Left lung (tissue), 4 donors: ENCODE measurements at regions not wholly inside any gene's neighbourhood (a gene's known extent, or its start where the extent isn't known, plus 50 kb on each side); places are given as distances from the start of the nearest gene placed in this dataset.
"Not testable (repeated sequence)": the region's sequence is repeated elsewhere in the genome, so short reads cannot be mapped to it uniquely, and the experiment has no call there.

Experiments used
- ATAC-seq: fragments of 200-7000 bp; cut with Tn5 transposase; one replicate; pipeline ENCODE4 v1.9.1; 2020; ENCODE audit warnings: moderate library complexity
- DNase-seq, 4 donors: peaks; one replicate each; pipeline ENCODE4 v3.0.0-alpha.2; 2013 to 2020
- H3K27ac ChIP-seq, 2 donors: fragments of 200-600 bp; sonication (generic) in 1 of 2; one replicate each; pipeline versions ENCODE4 v1.5.0 to v1.8.0; 2020 to 2021
- H3K27me3 ChIP-seq, 2 donors: fragments of 200-600 bp; sonication (generic) in 1 of 2; one replicate each; pipeline versions ENCODE4 v1.5.0 to v1.8.0; 2020 to 2021
- H3K36me3 ChIP-seq, 2 donors: fragments of 200-600 bp; sonication (generic) in 1 of 2; one replicate each; pipeline versions ENCODE4 v1.5.0 to v1.8.0; 2020 to 2021
- H3K4me1 ChIP-seq, 2 donors: fragments of 200-600 bp; one replicate each; pipeline ENCODE4 v1.8.0; 2021
- H3K4me3 ChIP-seq, 2 donors: fragments of 200-600 bp; sonication (generic) in 1 of 2; one replicate each; pipeline versions ENCODE4 v1.5.0 to v1.8.0; 2020 to 2021; ENCODE audit warnings: mild to moderate bottlenecking in 1 of 2
- H3K9me3 ChIP-seq, 2 donors: fragments of 200-600 bp; sonication (generic) in 1 of 2; one replicate each; pipeline versions ENCODE4 v1.5.0 to v1.8.0; 2020 to 2021
- CTCF ChIP-seq, 2 donors: fragments of 200-600 bp; sonication (generic) in 1 of 2; IDR thresholded peaks; one replicate each; pipeline versions ENCODE4 v1.5.0 to v1.8.0; 2021; ENCODE audit warnings: antibody characterized with exemption in 2 of 2
- intact Hi-C, 2 donors: fragments of 100-400 bp; cut with DNase I; formaldehyde crosslinking; loops; one replicate each; pipeline versions ENCODE4 v1.11.2 to v1.14.2; 2022
- donor health status: DM: no; HTN: yes; CAD: no.
- donor health status: DM: no; HTN: no; CAD: no.

GRCh38 chr15:81889485-81889881 is 156.3 kb downstream of the MEX3B start:
- DNase-seq = no peak
- intact Hi-C loops = no loop called here
- Histone ChIP-seq H3K27ac (no peak overlapping the region), H3K36me3 (no peaks in the 10 kb centered on the region), H3K4me3 (no peak overlapping the region), H3K9me3 (no peaks in the 10 kb centered on the region), H3K4me1 (peaks cover 0 to 10% of the 10 kb centered on the region in 2 donors), H3K27me3 (no peaks in the 10 kb centered on the region)
- no peak for TF ChIP-seq CTCF (IDR thresholded peaks at IDR 0.05)
- ATAC-seq = peak; percentile 72

GRCh38 chr15:81888748-81889484 is 156.9 kb downstream of the MEX3B start:
- no peak for DNase-seq
- Histone ChIP-seq H3K27me3 (no peaks in the 10 kb centered on the region), H3K27ac (no peak overlapping the region), H3K4me3 (no peak overlapping the region), H3K9me3 (no peaks in the 10 kb centered on the region), H3K36me3 (no peaks in the 10 kb centered on the region), H3K4me1 (peaks cover 0 to 10% of the 10 kb centered on the region in 2 donors)
- TF ChIP-seq CTCF (IDR thresholded peaks at IDR 0.05) = no peak
- ATAC-seq = peak; percentile 75
- intact Hi-C loops = no loop called here

GRCh38 chr15:81887912-81888311 is 157.9 kb downstream of the MEX3B start:
- peak; percentile 45 for ATAC-seq
- intact Hi-C loops = no loop called here

GRCh38 chr15:81887188-81887587 is 158.6 kb downstream of the MEX3B start:
- H3K4me3 ChIP-seq, H3K27ac ChIP-seq, H3K27me3 ChIP-seq, H3K4me1 ChIP-seq, ATAC-seq, H3K36me3 ChIP-seq, H3K9me3 ChIP-seq, intact Hi-C loops, DNase-seq: not testable (repeated sequence)

More at GRCh38 chr15:81887912-81888311, 157.9 kb downstream of the MEX3B start:
- peaks cover 0 to 10% of the 10 kb centered on the region in 2 donors for H3K4me1 ChIP-seq
- H3K27ac ChIP-seq = no peak overlapping the region
- TF ChIP-seq CTCF (IDR thresholded peaks at IDR 0.05) = no peak
- no peak for DNase-seq
- H3K9me3 ChIP-seq = no peaks in the 10 kb centered on the region
- H3K36me3 ChIP-seq = no peaks in the 10 kb centered on the region
- no peaks in the 10 kb centered on the region for H3K27me3 ChIP-seq
- H3K4me3 ChIP-seq = no peak overlapping the region

- no peak for ATAC-seq
- Histone ChIP-seq H3K36me3 (no peaks in the 10 kb centered on the region), H3K9me3 (no peaks in the 10 kb centered on the region), H3K4me3 (no peak overlapping the region), H3K27ac (no peak overlapping the region), H3K27me3 (no peaks in the 10 kb centered on the region), H3K4me1 (peaks cover 0 to 10% of the 10 kb centered on the region in 2 donors)
- DNase-seq = no peak
- no peak for TF ChIP-seq CTCF (IDR thresholded peaks at IDR 0.05)
- intact Hi-C loops = no loop called here
Measured at GRCh38 chr15:81886591-81886990, 159.2 kb downstream of the MEX3B start.

- intact Hi-C loops = no loop called here
- Histone ChIP-seq H3K27ac (no peak overlapping the region), H3K36me3 (no peaks in the 10 kb centered on the region), H3K4me1 (peaks cover 0 to 10% of the 10 kb centered on the region in 2 donors), H3K27me3 (no peaks in the 10 kb centered on the region), H3K9me3 (no peaks in the 10 kb centered on the region), H3K4me3 (no peak overlapping the region)
- no peak for TF ChIP-seq CTCF (IDR thresholded peaks at IDR 0.05)
- DNase-seq = no peak
- ATAC-seq = no peak
Measured at GRCh38 chr15:81886080-81886479, 159.7 kb downstream of the MEX3B start.
